ENCODE measurements at regions not wholly inside any gene's neighbourhood (a gene's known extent, or its start where the extent isn't known, plus 50 kb on each side); places are given as distances from the start of the nearest gene placed in this dataset.

- Histone ChIP-seq H3K9me3 (ENCODE audit: insufficient read depth, low read depth, low read length) (no peaks in the 10 kb centered on the region), H3K36me3 (ENCODE audit: insufficient read depth, low read depth, low read length) (no peaks in the 10 kb centered on the region), H3K4me3 (ENCODE audit: low read length) (no peak overlapping the region), H3K4me1 (ENCODE audit: insufficient read depth, low read length) (peaks cover 29% of the 10 kb centered on the region), H3K27me3 (ENCODE audit: insufficient read depth, low read length) (no peaks in the 10 kb centered on the region), H3K9ac (ENCODE audit: low read depth, low read length) (no peak overlapping the region), H3K27ac (ENCODE audit: low read length) (no peak overlapping the region)
Observed at GRCh38 chr2:172248381-172248780, 145.7 kb upstream of the DLX2 start.

DNA sequence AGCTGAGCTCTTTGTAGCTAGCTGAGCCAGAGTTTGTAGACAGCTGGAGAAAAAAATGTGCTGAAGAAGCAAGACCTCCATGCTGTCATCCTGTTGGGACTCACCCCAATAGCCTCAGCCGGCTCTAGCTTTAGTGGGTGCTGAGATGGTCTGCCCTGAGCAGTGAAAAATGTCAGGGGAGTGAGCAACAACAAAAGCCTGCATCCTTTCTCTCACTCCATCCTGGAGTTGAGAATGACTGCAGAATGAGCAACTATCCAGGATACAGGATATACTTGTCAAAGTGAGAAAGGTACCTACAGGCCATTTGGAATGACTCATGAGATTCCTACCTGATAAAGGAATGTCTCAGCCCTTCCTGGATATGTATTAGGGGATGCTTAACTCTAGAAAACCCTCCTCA is 146.1 kb upstream of the DLX2 start:
- Histone ChIP-seq H3K4me1 (ENCODE audit: insufficient read depth, low read length) (peaks cover 29% of the 10 kb centered on the region), H3K9me3 (ENCODE audit: insufficient read depth, low read depth, low read length) (no peaks in the 10 kb centered on the region), H3K9ac (ENCODE audit: low read depth, low read length) (no peak overlapping the region), H3K4me3 (ENCODE audit: low read length) (no peak overlapping the region), H3K36me3 (ENCODE audit: insufficient read depth, low read depth, low read length) (no peaks in the 10 kb centered on the region), H3K27ac (ENCODE audit: low read length) (no peak overlapping the region), H3K27me3 (ENCODE audit: insufficient read depth, low read length) (no peaks in the 10 kb centered on the region)

- Histone ChIP-seq H3K36me3 (ENCODE audit: insufficient read depth, low read depth, low read length) (no peaks in the 10 kb centered on the region), H3K4me3 (ENCODE audit: low read length) (no peak overlapping the region), H3K27me3 (ENCODE audit: insufficient read depth, low read length) (no peaks in the 10 kb centered on the region), H3K27ac (ENCODE audit: low read length) (no peak overlapping the region), H3K9ac (ENCODE audit: low read depth, low read length) (no peak overlapping the region), H3K4me1 (ENCODE audit: insufficient read depth, low read length) (peaks cover 28% of the 10 kb centered on the region), H3K9me3 (ENCODE audit: insufficient read depth, low read depth, low read length) (no peaks in the 10 kb centered on the region)
Observed at GRCh38 chr2:172249334-172249733, 146.6 kb upstream of the DLX2 start.

DNA sequence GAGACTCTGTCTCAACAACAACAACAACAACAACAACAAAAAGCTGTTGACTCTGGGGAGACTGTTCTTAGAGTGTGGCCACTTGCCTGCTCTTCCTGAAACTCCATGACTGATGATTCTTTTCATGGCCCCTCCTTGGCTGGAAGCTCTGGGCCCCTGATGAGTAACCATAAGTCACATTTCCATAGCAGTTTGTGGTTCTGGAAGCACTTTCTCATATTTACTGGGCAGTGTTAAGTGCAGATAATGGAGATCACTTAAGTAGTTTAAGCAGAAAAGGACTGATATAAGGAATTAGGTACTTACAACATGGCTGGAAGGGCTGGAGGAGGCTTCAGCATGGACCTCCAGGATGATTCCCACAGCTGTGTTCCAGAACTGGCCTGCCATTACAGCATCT is 147.3 kb upstream of the DLX2 start:
- Histone ChIP-seq H3K27me3 (ENCODE audit: insufficient read depth, low read length) (no peaks in the 10 kb centered on the region), H3K27ac (ENCODE audit: low read length) (no peak overlapping the region), H3K9me3 (ENCODE audit: insufficient read depth, low read depth, low read length) (no peaks in the 10 kb centered on the region), H3K4me3 (ENCODE audit: low read length) (no peak overlapping the region), H3K36me3 (ENCODE audit: insufficient read depth, low read depth, low read length) (no peaks in the 10 kb centered on the region), H3K4me1 (ENCODE audit: insufficient read depth, low read length) (peaks cover 27% of the 10 kb centered on the region), H3K9ac (ENCODE audit: low read depth, low read length) (no peak overlapping the region)

DNA sequence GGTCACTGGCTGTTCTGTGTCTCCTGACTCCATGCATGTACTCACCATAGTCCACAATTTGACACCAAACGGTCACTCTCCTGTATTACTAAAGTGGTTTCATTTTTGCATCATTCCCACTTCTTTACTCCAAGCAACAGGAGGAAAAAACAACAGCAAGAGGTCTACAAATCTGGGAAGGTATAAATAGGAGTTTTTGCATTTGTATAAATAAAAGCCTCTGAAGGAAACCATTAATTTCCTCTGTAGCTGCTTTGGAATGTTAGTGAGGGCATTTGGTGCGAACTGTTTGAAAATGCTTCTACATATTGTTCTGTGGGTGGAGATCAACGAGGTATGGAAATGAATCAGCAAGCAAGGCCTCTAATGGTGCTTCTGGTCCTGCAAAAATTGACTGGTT is 148.5 kb upstream of the DLX2 start:
- Histone ChIP-seq H3K4me3 (ENCODE audit: low read length) (no peak overlapping the region), H3K27ac (ENCODE audit: low read length) (no peak overlapping the region), H3K9ac (ENCODE audit: low read depth, low read length) (no peak overlapping the region), H3K27me3 (ENCODE audit: insufficient read depth, low read length) (no peaks in the 10 kb centered on the region), H3K36me3 (ENCODE audit: insufficient read depth, low read depth, low read length) (no peaks in the 10 kb centered on the region), H3K9me3 (ENCODE audit: insufficient read depth, low read depth, low read length) (no peaks in the 10 kb centered on the region), H3K4me1 (ENCODE audit: insufficient read depth, low read length) (peaks cover 27% of the 10 kb centered on the region)

DNA sequence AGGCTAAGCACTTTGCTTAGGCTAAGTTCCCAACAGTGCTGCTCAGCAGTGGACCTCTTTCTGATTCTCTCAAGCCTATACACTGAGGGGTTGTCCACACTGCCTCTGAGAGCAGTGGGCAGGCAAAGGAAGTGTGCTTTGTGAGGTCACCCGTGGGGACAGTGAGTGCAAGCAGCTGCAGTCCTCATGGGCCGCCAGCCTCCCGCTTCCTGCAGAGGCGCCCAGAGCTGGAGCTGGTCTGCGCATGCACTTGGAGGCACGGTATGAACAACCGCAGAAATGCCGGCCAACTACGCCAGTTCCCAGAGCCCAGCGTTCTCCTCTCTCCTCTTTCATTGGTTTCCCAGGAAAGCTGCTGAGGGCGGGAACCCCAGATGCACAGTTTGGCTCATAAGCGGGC is 149.5 kb upstream of the DLX2 start:
- Histone ChIP-seq H3K9ac (ENCODE audit: low read depth, low read length) (no peak overlapping the region), H3K9me3 (ENCODE audit: insufficient read depth, low read depth, low read length) (no peaks in the 10 kb centered on the region)

DNA sequence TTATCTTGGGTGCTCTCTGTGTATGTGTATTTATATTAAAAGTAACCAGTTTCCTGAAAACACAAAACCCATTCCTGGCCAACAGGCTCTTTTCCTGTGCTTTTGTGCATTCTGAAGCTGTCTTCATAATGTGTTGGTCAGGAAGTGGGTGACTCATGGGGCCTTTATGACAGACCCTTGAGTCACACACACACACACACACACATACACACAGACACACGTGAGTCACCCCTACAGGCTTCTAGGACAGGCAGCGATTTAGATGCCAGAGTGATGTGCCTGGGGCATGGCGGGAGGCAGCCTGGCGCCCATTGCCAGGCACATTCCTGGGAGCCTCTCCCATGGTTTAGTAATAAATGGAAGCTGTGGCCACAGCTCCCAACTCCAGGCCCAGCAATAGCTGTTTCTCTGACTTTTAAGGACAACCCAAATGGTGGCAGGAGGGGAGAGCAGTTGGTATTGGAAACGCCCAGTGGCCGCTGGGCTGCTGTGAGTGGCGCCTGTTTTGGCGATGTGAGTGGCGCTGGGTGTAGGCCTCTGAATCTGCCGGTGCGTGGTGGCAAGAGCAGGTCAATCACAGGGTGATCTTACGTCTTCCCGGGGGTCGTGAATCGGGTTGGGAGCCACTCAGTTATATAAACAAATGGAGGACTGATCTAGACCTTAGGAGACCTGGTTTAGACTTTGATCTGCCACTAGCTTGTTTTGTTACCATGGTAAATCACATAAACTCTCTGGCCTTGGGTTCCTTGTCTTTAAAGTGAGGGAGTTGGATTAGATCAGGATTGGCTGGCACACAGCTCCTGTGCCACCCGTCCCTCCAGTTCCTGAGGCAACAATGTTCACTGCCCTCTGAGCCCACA is 150.7 kb upstream of the DLX2 start:
- peaks cover 18% of the 10 kb centered on the region for H3K4me1 ChIP-seq (ENCODE audit: insufficient read depth, low read length)
- no peak overlapping the region for H3K27ac ChIP-seq (ENCODE audit: low read length)

More for the DNA sequence above, 149.5 kb upstream of the DLX2 start:
- Histone ChIP-seq H3K4me1 (ENCODE audit: insufficient read depth, low read length) (peaks cover 23% of the 10 kb centered on the region), H3K27ac (ENCODE audit: low read length) (no peak overlapping the region), H3K4me3 (ENCODE audit: low read length) (no peak overlapping the region), H3K27me3 (ENCODE audit: insufficient read depth, low read length) (no peaks in the 10 kb centered on the region), H3K36me3 (ENCODE audit: insufficient read depth, low read depth, low read length) (no peaks in the 10 kb centered on the region)

DNA sequence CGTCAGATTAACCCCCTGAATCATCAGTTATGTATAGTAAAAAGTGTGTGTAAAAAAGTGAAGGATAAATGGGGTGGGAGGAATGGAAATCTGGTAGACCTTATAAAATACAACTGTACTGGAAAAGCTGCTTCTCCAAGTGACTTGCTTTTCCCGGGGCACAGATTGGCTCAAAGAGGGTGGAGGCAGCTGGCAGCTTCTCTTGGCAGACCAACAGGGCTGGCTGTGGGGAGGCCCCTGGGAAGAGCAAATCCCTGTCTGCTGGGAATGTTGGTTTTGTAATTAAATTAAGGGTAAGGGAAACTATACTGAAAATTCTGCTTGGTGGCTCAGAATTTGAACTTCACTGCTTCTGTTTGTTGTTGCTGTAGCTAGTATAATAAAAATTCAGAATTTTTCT is 154.2 kb upstream of the DLX2 start:
- no peaks in the 10 kb centered on the region for H3K36me3 ChIP-seq (ENCODE audit: insufficient read depth, low read depth, low read length)
- no peaks in the 10 kb centered on the region for H3K27me3 ChIP-seq (ENCODE audit: insufficient read depth, low read length)
- H3K27ac ChIP-seq (ENCODE audit: low read length): no peak overlapping the region
- H3K4me1 ChIP-seq (ENCODE audit: insufficient read depth, low read length): peaks cover 22% of the 10 kb centered on the region; the same call in 1 of the 2 replicates
- H3K4me3 ChIP-seq (ENCODE audit: low read length): no peak overlapping the region
- H3K9me3 ChIP-seq (ENCODE audit: insufficient read depth, low read depth, low read length): no peaks in the 10 kb centered on the region
- H3K9ac ChIP-seq (ENCODE audit: low read depth, low read length): no peak overlapping the region

More for the DNA sequence above, 150.7 kb upstream of the DLX2 start:
- no peaks in the 10 kb centered on the region for H3K36me3 ChIP-seq (ENCODE audit: insufficient read depth, low read depth, low read length)
- no peak overlapping the region for H3K4me3 ChIP-seq (ENCODE audit: low read length)
- no peaks in the 10 kb centered on the region for H3K9me3 ChIP-seq (ENCODE audit: insufficient read depth, low read depth, low read length)
- H3K27me3 ChIP-seq (ENCODE audit: insufficient read depth, low read length): no peaks in the 10 kb centered on the region
- H3K9ac ChIP-seq (ENCODE audit: low read depth, low read length): no peak overlapping the region

GRCh38 chr2:172259827-172260226 is 157.1 kb upstream of the DLX2 start:
- Histone ChIP-seq H3K4me1 (ENCODE audit: insufficient read depth, low read length) (peaks cover 20% of the 10 kb centered on the region), H3K27ac (ENCODE audit: low read length) (no peak overlapping the region), H3K9ac (ENCODE audit: low read depth, low read length) (peak overlapping the region; percentile 24; the same call in 1 of the 2 replicates), H3K4me3 (ENCODE audit: low read length) (no peak overlapping the region), H3K9me3 (ENCODE audit: insufficient read depth, low read depth, low read length) (no peaks in the 10 kb centered on the region; the same call in 1 of the 2 replicates), H3K27me3 (ENCODE audit: insufficient read depth, low read length) (no peaks in the 10 kb centered on the region), H3K36me3 (ENCODE audit: insufficient read depth, low read depth, low read length) (no peaks in the 10 kb centered on the region)

DNA sequence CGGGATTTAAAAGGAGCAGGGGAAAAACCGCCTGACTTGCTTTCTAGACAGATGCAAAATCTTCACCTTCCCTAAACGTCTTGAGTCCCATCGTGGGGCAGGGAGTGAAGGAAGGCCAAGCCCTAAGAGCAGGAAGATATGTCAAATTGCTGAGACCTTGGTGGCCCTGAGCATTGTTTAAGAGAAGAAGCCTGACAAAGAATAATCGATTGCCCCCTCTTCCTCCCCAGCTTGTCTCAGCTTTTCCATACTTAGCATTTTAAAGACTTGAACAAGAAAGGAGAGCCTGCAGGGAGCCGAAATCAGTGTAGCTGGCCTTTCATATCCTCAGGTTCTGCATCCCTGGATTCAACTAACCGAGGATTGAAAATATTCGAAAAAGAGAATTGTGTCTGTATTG is 157.6 kb upstream of the DLX2 start:
- no peaks in the 10 kb centered on the region for H3K36me3 ChIP-seq (ENCODE audit: insufficient read depth, low read depth, low read length)
- peaks cover 20% of the 10 kb centered on the region for H3K4me1 ChIP-seq (ENCODE audit: insufficient read depth, low read length)
- peak overlapping the region; percentile 24; the same call in 1 of the 2 replicates for H3K9ac ChIP-seq (ENCODE audit: low read depth, low read length)
- no peak overlapping the region for H3K4me3 ChIP-seq (ENCODE audit: low read length)
- H3K27ac ChIP-seq (ENCODE audit: low read length): no peak overlapping the region
- H3K27me3 ChIP-seq (ENCODE audit: insufficient read depth, low read length): no peaks in the 10 kb centered on the region
- H3K9me3 ChIP-seq (ENCODE audit: insufficient read depth, low read depth, low read length): no peaks in the 10 kb centered on the region; the same call in 1 of the 2 replicates

DNA sequence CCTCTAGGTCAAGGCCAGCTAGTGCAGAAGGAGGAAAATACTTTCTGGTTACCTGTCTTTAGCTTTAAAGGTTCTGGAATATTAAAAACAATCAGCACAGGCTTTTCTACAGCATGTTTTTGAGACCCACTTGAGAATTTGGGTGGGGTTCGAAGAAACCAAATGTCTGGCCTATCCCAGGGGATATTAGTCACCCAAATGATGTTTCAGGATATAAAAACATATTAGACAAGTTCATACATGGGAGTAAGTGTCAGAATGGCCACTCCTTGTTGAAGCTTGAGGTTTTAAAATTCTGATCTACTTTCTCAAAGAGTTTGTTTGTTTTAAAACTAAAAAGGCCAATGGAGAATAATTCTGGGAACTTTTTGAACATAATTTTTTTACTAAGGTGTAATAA is 158.6 kb upstream of the DLX2 start:
- no peak overlapping the region for H3K9ac ChIP-seq (ENCODE audit: low read depth, low read length)
- H3K27me3 ChIP-seq (ENCODE audit: insufficient read depth, low read length): no peaks in the 10 kb centered on the region
- no peaks in the 10 kb centered on the region for H3K36me3 ChIP-seq (ENCODE audit: insufficient read depth, low read depth, low read length)
- no peak overlapping the region for H3K4me3 ChIP-seq (ENCODE audit: low read length)
- no peaks in the 10 kb centered on the region; the same call in 1 of the 2 replicates for H3K9me3 ChIP-seq (ENCODE audit: insufficient read depth, low read depth, low read length)
- H3K27ac ChIP-seq (ENCODE audit: low read length): no peak overlapping the region
- H3K4me1 ChIP-seq (ENCODE audit: insufficient read depth, low read length): peaks cover 20% of the 10 kb centered on the region

DNA sequence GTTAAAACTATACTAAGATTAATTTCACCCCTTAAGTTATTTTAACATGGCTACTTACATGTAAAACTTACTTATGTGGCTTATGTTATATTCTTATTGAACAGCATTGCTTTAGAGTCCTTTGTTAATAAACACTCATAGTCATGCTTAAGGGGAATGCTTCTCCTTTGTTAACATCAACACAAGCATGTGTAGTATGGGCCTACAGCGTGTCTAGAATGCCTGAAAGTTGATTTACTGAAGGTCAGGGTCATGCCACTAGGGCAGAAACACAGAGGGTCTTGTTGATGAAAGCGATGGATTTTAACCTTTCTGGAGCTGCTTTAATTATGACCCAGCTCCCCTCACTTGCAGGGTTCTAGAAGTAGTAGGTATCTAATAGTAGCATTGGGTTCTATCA is 159.8 kb upstream of the DLX2 start:
- H3K4me1 ChIP-seq (ENCODE audit: insufficient read depth, low read length): peaks cover 20% of the 10 kb centered on the region
- H3K9ac ChIP-seq (ENCODE audit: low read depth, low read length): no peak overlapping the region
- H3K4me3 ChIP-seq (ENCODE audit: low read length): no peak overlapping the region
- H3K36me3 ChIP-seq (ENCODE audit: insufficient read depth, low read depth, low read length): no peaks in the 10 kb centered on the region
- no peaks in the 10 kb centered on the region; the same call in 1 of the 2 replicates for H3K9me3 ChIP-seq (ENCODE audit: insufficient read depth, low read depth, low read length)
- H3K27me3 ChIP-seq (ENCODE audit: insufficient read depth, low read length): no peaks in the 10 kb centered on the region
- H3K27ac ChIP-seq (ENCODE audit: low read length): no peak overlapping the region
